GM18502 (cell line): ENCODE measurements at regions not wholly inside any gene's neighbourhood (a gene's known extent, or its start where the extent isn't known, plus 50 kb on each side); places are given as distances from the start of the nearest gene placed in this dataset.
A peak's percentile ranks its signal among the peaks of the same experiment; 100 is the strongest.

Experiments
- ATAC-seq: cut with Tn5 transposase; IDR thresholded peaks from one replicate; pipeline ENCODE4 v1.9.1; 2021; ENCODE audit warnings: mild to moderate bottlenecking; ENCODE audit not compliant: unreplicated experiment, poor library complexity

GRCh38 chr21:38989379-38989744 is 183.6 kb downstream of the ETS2 start:
- no peak for ATAC-seq

- ATAC-seq = no peak
These were observed 183.0 kb downstream of the ETS2 start for GRCh38 chr21:38988509-38989378.

DNA sequence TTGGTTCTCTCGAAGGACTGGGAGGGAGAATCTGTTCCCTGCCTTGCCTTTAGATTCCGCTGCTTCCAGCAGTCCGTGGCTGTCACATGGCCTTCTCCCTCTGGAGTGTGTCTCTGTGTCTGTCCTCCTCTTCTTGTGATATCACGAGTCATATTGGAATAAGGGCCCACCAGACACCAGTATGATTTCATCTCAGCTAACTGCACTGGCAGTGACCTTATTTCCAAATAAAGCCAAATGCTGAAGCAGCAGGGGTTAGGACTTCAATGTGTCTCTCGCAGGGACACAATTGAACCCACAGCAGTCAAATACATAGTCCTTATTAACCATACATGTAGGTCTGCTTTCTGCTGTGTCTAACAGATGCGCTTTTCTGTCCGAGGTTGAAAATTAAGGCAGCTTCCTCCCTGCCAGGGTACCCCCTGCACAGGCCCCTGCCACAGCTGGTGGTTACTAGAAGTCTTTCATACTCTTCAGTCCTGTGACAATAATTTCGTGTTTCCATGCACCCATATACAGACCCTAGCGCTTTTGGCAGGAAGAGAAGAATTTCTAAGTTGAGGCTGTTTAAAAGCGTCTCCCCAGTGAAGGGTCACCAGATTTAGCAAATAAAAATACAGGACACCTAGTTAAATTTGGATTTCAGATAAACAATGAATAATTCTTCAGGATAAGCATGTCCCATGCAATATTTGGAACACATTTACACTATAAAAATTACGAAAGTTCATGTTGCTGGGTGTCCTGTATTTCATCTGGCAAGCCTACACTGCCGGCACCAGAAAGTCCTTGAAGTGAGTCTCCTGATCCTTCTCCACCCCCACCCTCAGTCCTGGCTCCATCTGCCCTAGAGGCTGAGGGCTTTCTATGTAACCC is 182.1 kb downstream of the ETS2 start:
- ATAC-seq = no peak

DNA sequence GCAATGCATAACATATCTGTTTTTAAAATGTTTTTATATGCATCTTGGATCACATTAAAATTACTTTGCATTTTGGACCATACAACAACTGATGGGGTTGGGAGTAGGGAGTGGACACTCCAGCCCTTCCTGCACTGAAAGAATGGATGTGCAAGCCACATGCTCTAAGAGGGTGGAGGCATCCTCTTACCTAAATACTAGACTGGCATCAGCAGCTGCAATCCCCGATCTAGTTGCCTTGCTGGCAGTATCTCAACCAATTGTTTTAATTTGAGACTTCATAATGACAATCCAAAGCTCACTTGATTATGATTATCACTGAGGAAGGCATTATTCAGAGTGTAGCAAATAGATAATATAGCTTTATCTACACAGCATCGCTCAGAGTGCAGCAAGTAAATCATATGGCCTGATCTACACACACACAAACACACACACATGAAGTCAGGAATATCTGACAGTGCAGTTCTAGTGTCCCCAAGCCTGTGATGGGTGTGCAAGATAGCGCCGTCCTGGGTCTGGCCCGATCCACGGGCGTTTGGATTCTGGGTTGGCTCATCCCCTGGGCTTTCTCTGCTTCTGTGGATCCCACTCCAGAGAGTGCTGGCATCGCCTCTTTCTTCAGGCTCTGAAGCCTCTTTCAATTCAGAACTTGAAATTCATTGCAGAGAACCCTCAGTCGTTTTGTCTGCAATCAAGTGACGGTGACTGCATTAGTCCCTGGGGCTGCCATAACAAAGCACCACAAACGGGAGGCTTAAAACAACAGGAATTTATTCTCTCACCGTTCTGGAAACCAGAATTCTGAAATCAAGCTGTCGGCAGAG is 181.3 kb downstream of the ETS2 start:
- ATAC-seq = no peak

- no peak for ATAC-seq
These were observed 180.7 kb downstream of the ETS2 start for GRCh38 chr21:38986406-38986805.

- peak; percentile 72 for ATAC-seq
These were observed 180.0 kb downstream of the ETS2 start for GRCh38 chr21:38985568-38986378.

DNA sequence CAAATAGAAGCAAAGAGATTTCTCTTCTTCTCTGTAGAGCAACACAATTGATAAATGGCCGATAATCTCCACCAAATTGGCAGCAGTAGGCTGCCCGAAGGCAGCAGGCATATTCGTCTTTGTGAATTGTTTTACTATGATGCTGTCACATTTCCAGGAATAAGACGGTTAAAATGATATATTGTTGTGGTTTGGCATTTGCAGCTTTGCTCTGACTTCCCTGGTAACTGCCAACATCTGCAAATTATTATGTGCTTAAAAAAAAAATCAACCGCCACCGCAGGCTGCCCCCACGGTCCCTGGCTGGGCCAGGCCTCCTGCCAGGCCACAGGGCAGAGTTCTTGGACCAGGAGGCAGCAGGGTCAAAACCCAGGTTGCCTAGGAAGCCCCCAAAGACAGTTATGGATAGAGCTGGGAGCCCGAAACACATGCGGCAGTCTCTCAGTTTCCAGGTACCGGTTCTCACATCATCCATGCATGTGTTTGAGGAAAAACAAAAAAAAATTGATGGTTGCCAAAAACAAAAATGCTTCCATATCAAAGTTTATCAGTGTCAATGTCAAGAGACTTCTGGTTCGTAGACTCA is 179.3 kb downstream of the ETS2 start:
- ATAC-seq = no peak

- ATAC-seq = no peak
These were observed 178.8 kb downstream of the ETS2 start for GRCh38 chr21:38984568-38984967.

- ATAC-seq = no peak
These were observed 177.8 kb downstream of the ETS2 start for GRCh38 chr21:38983560-38983959.

DNA sequence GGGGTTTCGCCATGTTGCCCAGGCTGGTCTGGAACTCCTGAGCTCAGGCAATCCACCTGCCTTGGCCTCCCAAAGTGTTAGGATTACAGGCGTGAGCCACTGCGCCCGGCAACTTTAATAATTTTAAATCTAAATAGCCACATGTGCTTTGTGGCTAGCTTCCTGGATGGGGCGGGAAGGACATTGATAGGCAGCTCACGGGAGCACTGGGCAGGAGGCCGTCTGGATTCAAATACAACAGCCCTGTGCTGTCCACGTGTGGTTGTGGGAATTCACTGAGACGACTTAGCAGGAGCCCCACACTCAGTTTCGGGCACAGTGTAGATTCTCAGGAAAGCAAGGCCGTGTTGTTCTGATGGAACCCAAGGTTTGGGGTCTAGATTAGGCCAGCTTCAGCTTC is 177.1 kb downstream of the ETS2 start:
- ATAC-seq = no peak

- no peak for ATAC-seq
These were observed 176.4 kb downstream of the ETS2 start for GRCh38 chr21:38982096-38982495.

- no peak for ATAC-seq
These were observed 174.9 kb downstream of the ETS2 start for GRCh38 chr21:38980416-38981313.

DNA sequence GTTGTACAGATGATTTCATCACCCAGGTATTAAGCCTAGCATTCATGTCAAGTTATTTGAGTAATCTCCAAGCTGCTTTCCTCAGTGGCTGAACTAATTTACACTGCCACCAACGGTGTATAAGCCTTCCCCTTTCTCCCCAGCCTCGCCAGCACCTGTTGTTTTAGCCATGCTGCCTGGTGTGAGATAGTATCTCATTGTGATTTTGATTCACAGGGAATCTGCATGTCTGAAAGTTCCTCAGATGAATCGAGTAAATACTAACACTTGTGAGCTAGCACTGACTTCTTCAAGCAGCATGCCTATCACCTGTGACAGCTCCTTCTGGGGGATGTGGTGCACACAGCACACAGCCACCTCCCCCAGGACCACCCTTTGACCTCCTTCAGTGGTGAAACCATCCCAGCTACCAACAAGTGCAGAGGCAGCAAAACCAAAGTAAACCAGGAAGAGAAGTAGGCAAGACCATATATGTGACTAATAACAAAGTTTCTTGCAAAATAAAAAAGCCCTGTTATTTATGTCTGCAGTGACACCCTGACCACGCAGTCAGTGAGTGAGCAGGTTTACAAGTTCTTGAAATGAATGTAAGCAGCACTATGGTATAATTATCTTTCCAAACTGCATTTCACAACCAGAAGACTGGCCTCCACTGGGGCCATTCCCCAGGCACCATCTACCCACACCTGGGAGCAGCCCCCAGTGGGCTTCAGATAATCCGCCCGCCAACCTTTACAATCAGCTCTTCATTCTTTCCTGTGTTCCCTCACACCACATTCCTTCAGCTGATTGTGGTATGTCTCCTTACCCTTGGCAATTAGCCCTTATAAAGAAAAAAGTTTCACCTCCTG is 173.8 kb downstream of the ETS2 start:
- no peak for ATAC-seq

DNA sequence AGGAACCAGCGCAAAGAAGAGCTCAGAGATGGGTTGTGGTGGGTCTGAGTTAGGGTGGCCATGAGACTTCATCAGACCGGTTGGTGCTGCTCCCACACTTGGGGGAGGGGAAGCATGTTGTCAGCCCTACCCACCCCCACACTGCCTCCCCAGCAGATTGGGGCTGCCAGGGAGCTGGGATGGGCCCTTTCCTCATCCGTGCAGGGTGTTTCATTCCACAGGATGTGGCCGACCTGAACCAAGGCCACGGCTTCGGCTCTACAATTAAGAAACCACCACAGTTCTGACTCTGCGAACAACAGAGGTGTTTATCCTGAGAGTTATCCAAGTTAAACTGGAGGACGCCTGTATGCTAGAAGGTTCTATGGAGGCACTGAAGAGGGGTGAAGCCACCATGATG is 171.2 kb downstream of the ETS2 start:
- ATAC-seq = no peak

DNA sequence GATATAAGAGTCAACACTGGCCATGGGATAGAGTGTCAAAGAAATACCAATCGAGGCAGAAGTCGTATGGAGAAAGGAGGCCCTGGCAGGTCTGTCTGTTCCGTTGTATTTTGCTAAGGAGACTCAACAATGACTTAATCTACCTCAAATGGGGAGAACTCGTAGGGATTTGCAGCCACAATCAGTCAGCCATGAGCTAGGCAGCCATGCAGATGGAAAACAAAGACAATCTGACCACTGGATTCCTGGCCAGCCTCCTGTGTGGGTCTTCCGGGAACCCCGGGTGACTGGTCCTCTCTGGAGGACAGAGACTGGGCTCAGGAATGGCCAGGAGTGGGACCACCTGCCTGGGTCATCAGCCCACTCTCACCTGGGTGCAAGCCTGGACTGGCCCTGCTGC is 167.8 kb downstream of the ETS2 start:
- no peak for ATAC-seq

DNA sequence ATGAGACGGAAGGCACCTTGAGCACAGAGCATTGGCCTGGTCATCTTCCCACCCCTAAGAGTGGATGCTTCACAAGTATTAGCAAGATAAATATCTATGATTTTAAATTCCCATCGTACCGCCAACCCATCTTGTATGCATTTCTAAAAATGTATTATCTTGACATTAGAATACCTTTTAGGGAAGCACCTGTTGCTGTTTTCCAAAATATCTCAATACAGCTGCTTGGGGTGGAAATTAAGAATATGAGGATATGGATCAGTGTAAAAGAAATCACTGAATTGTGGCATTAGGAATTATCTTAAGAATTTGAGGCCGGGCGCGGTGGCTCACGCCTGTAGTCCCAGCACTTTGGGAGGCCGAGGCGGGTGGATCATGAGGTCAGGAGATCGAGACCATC is 166.3 kb downstream of the ETS2 start:
- ATAC-seq = no peak

GRCh38 chr21:38970765-38971164 is 165.0 kb downstream of the ETS2 start:
- no peak for ATAC-seq
